ENCODE measurements at regions not wholly inside any gene's neighbourhood (a gene's known extent, or its start where the extent isn't known, plus 50 kb on each side); places are given as distances from the start of the nearest gene placed in this dataset.

GRCh38 chr2:117067900-117068299 is 746.6 kb upstream of the DDX18 start:
- TF ChIP-seq CTCF (IDR thresholded peaks at IDR 0.05) (no peak), POLR2AphosphoS5 (IDR thresholded peaks at IDR 0.05) (no peak), POLR2A (IDR thresholded peaks at IDR 0.05) (no peak)
